H1 (cell line): ENCODE measurements at regions not wholly inside any gene's neighbourhood (a gene's known extent, or its start where the extent isn't known, plus 50 kb on each side); places are given as distances from the start of the nearest gene placed in this dataset.

ENCODE experiments used
- CTCF ChIA-PET: fragments of 300-600 bp; sonication (Branson Sonifier 250); formaldehyde crosslinking; loops from one replicate; lab custom pipeline; 2021; ENCODE audit not compliant: partially characterized antibody; lab: Charles Lee
- POLR2A ChIA-PET: fragments of 300-600 bp; sonication (Branson Sonifier 250); formaldehyde crosslinking; loops from one replicate; lab custom pipeline; 2021; ENCODE audit warnings: inconsistent platforms; ENCODE audit not compliant: partially characterized antibody; lab: Charles Lee
- DNase-seq, 2 experiments: peaks; one replicate each; pipeline versions ENCODE4 v3.0.0 to v3.0.0-alpha.2; 2010 to 2022; ENCODE audit warnings: low spot score in 2 of 2, low read depth in 1 of 2, mixed read lengths in 1 of 2
- FAIRE-seq: peaks from 2 replicates; lab custom pipeline; 2011; peaks lifted over from hg19 to GRCh38; lab: Jason Lieb, UNC
- H2AFZ ChIP-seq: 2 replicates; pipeline ENCODE4 v1.8.1; 2012; ENCODE audit warnings: low read length, inconsistent platforms
- H2AK5ac ChIP-seq: 2 replicates; pipeline ENCODE4 v1.6.1; 2013; ENCODE audit warnings: low read depth, low read length
- H2BK120ac ChIP-seq: replicated peaks from 2 replicates; pipeline ENCODE3; 2013; ENCODE audit warnings: low read depth, low read length, inconsistent platforms
- H2BK12ac ChIP-seq: 2 replicates; pipeline ENCODE4 v1.6.1; 2013; ENCODE audit warnings: low read depth, low read length
- H2BK15ac ChIP-seq: 2 replicates; pipeline ENCODE4 v1.6.1; 2013; ENCODE audit warnings: low read length
- H2BK20ac ChIP-seq: 2 replicates; pipeline ENCODE4 v1.6.1; 2013; ENCODE audit warnings: low read length
- H2BK5ac ChIP-seq: 2 replicates; pipeline ENCODE4 v1.6.1; 2013; ENCODE audit warnings: low read depth, low read length
- H3K14ac ChIP-seq: 2 replicates; pipeline ENCODE4 v1.6.1; 2013; ENCODE audit warnings: inconsistent platforms; ENCODE audit not compliant: insufficient read length
- H3K18ac ChIP-seq: 2 replicates; pipeline ENCODE4 v1.6.1; 2013; ENCODE audit warnings: low read length; ENCODE audit errors: extremely low read depth
- H3K23ac ChIP-seq: 2 replicates; pipeline ENCODE4 v1.6.1; 2013; ENCODE audit warnings: inconsistent platforms; ENCODE audit not compliant: insufficient read length
- H3K23me2 ChIP-seq: 2 replicates; pipeline ENCODE4 v1.6.1; 2013; ENCODE audit warnings: low read depth, low read length
- H3K27ac ChIP-seq: 2 replicates; pipeline ENCODE4 v1.6.1; 2011; ENCODE audit warnings: low read depth, low read length, inconsistent platforms
- H3K27me3 ChIP-seq, 4 experiments: replicated peaks in 1 of 4; 1 replicate in 1 of 4; 2 replicates in 3 of 4; pipeline versions ENCODE4 v1.6.1 to v1.8.1; 2011 to 2013; ENCODE audit warnings: low read length in 3 of 4, mild to moderate bottlenecking in 3 of 4, inconsistent platforms in 2 of 4, mixed read lengths in 2 of 4, moderate library complexity in 1 of 4; ENCODE audit not compliant: control insufficient read depth in 3 of 4, insufficient read depth in 3 of 4; ENCODE audit errors: extremely low read depth in 1 of 4
- H3K36me3 ChIP-seq, 4 experiments: 2 replicates each; pipeline versions ENCODE4 v1.6.1 to v1.8.1; 2011 to 2013; ENCODE audit warnings: mild to moderate bottlenecking in 4 of 4, low read length in 3 of 4, moderate library complexity in 2 of 4, control low read depth in 1 of 4, inconsistent platforms in 1 of 4; ENCODE audit not compliant: insufficient read depth in 4 of 4, control insufficient read depth in 2 of 4
- H3K4ac ChIP-seq: replicated peaks from 2 replicates; pipeline ENCODE3; 2013; ENCODE audit warnings: low read length, low read depth, mixed read lengths, inconsistent platforms; ENCODE audit not compliant: insufficient read length
- H3K4me1 ChIP-seq, 4 experiments: replicated peaks in 1 of 4; 1 replicate in 1 of 4; 2 replicates in 3 of 4; pipeline versions ENCODE4 v1.6.1 to v1.8.1; 2011 to 2013; ENCODE audit warnings: low read length in 3 of 4, inconsistent platforms in 2 of 4, mixed read lengths in 1 of 4; ENCODE audit not compliant: insufficient read depth in 4 of 4, control insufficient read depth in 3 of 4
- H3K4me2 ChIP-seq, 2 experiments: 2 replicates each; pipeline versions ENCODE4 v1.6.1 to v1.8.1; 2011 to 2013; ENCODE audit warnings: low read depth in 2 of 2, low read length in 2 of 2, control low read depth in 1 of 2, inconsistent platforms in 1 of 2, mild to moderate bottlenecking in 1 of 2; ENCODE audit not compliant: insufficient read depth in 1 of 2
- H3K4me3 ChIP-seq, 4 experiments: fragments of 200-600, 300-600 bp in 1 of 4; sonication (generic), shearing (Covaris generic), sonication (Bioruptor Twin) in 1 of 4; 2 replicates each; pipeline versions ENCODE4 v1.5.1 to v1.8.1; 2011 to 2016; ENCODE audit warnings: low read length in 4 of 4, low read depth in 3 of 4, control low read depth in 2 of 4, inconsistent platforms in 2 of 4, mild to moderate bottlenecking in 2 of 4, mixed read lengths in 1 of 4, moderate library complexity in 1 of 4; ENCODE audit not compliant: insufficient read depth in 2 of 4; ENCODE audit errors: extremely low read depth in 1 of 4
- H3K56ac ChIP-seq: replicated peaks from 2 replicates; pipeline ENCODE3; 2013; ENCODE audit warnings: low read depth, mild to moderate bottlenecking, mixed read lengths, low read length, inconsistent platforms; ENCODE audit not compliant: insufficient read length
- H3K79me1 ChIP-seq: 2 replicates; pipeline ENCODE4 v1.6.1; 2013; ENCODE audit warnings: low read depth, low read length, control low read depth
- H3K79me2 ChIP-seq, 2 experiments: 2 replicates each; pipeline versions ENCODE4 v1.6.1 to v1.8.1; 2012 to 2013; ENCODE audit warnings: low read length in 2 of 2, mild to moderate bottlenecking in 2 of 2, inconsistent platforms in 1 of 2; ENCODE audit not compliant: insufficient read depth in 2 of 2, control insufficient read depth in 1 of 2
- H3K9ac ChIP-seq, 4 experiments: replicated peaks in 1 of 4; 1 replicate in 1 of 4; 2 replicates in 3 of 4; pipeline versions ENCODE4 v1.6.1 to v1.8.1; 2011 to 2013; ENCODE audit warnings: low read depth in 3 of 4, low read length in 3 of 4, control low read depth in 2 of 4, mild to moderate bottlenecking in 2 of 4, moderate library complexity in 2 of 4, inconsistent platforms in 1 of 4; ENCODE audit errors: extremely low read depth in 1 of 4
- H3K9me3 ChIP-seq, 2 experiments: 2 replicates each; pipeline versions ENCODE4 v1.6.1 to v1.8.1; 2012 to 2013; ENCODE audit warnings: mild to moderate bottlenecking in 2 of 2, moderate library complexity in 2 of 2, control low read depth in 1 of 2, inconsistent platforms in 1 of 2, low read depth in 1 of 2, low read length in 1 of 2, mixed read lengths in 1 of 2; ENCODE audit not compliant: insufficient read depth in 2 of 2
- H4K20me1 ChIP-seq, 2 experiments: replicated peaks in 1 of 2; 2 replicates each; pipeline versions ENCODE3 to v1.8.1; 2011 to 2013; ENCODE audit warnings: inconsistent platforms in 2 of 2, low read length in 2 of 2, mild to moderate bottlenecking in 1 of 2; ENCODE audit not compliant: insufficient read depth in 2 of 2, control insufficient read depth in 1 of 2
- H4K5ac ChIP-seq: 2 replicates; pipeline ENCODE4 v1.6.1; 2013; ENCODE audit warnings: low read length, low read depth, mixed read lengths, inconsistent platforms; ENCODE audit not compliant: insufficient read length
- H4K8ac ChIP-seq: 2 replicates; pipeline ENCODE4 v1.8.0; 2013; ENCODE audit warnings: mild to moderate bottlenecking, moderate library complexity, low read length, inconsistent platforms; ENCODE audit not compliant: insufficient read depth; ENCODE audit errors: extremely low read depth
- H4K91ac ChIP-seq: replicated peaks from 2 replicates; pipeline ENCODE3; 2013; ENCODE audit warnings: low read length, mixed read lengths, inconsistent platforms; ENCODE audit not compliant: insufficient read length
- BACH1 ChIP-seq: IDR thresholded peaks from 2 replicates; pipeline ENCODE4 v1.6.1; 2012; ENCODE audit warnings: low read length, improper control_type of control experiment
- GTF2F1 ChIP-seq: IDR thresholded peaks from 2 replicates; pipeline ENCODE4 v1.6.1; 2012; ENCODE audit warnings: low read depth, low read length, improper control_type of control experiment, borderline replicate concordance
- JUN ChIP-seq: IDR thresholded peaks from 2 replicates; pipeline ENCODE4 v1.6.1; 2011; ENCODE audit warnings: low read depth, mild to moderate bottlenecking, improper control_type of control experiment, low read length
- SAP30 ChIP-seq: fragments of 300-600 bp; sonication (generic); IDR thresholded peaks from 2 replicates; pipeline ENCODE4 v1.7.1; 2012; ENCODE audit warnings: low read length, moderate library complexity, mild to moderate bottlenecking, inconsistent platforms; ENCODE audit not compliant: insufficient read depth, insufficient replicate concordance
- SIRT6 ChIP-seq: IDR thresholded peaks from one replicate; pipeline ENCODE4 v1.7.1; 2012; ENCODE audit warnings: low read length, inconsistent platforms
- WGBS, 2 experiments: shearing (Covaris generic) in 1 of 2; methylation state at CpG; one replicate each; pipeline versions ENCODE4 v1.1.6 to v1.1.7; 2013 to 2015; ENCODE audit warnings: low lambda C conversion rate in 2 of 2, mixed read lengths in 2 of 2, inconsistent platforms in 1 of 2, low coverage in 1 of 2, missing lambda C conversion rate in 1 of 2; ENCODE audit not compliant: insufficient replicate concordance in 2 of 2, insufficient coverage in 1 of 2, insufficient read length in 1 of 2; ENCODE audit errors: extremely low coverage in 1 of 2, missing lambda C conversion rate in 1 of 2; 5-methylcytosine and 5-hydroxymethylcytosine counted together

- POLR2A ChIA-PET = no interaction called here
- FAIRE-seq (no peak), DNase-seq (no peak)
- H3K4me1 ChIP-seq = peaks cover 0 to 8% (median 0%) of the 10 kb centered on the region in 4 experiments; a peak in 3 of 7 replicates
- H2AFZ ChIP-seq = no peak overlapping the region
- H3K9ac ChIP-seq = no peak overlapping the region
- H3K23me2 ChIP-seq = no peaks in the 10 kb centered on the region
- WGBS, 2 experiments = 89% methylated on average over 5 of the region's 5 CpGs; no CpG with 5 or more reads in 1 of the 2 experiments
- H3K56ac ChIP-seq = no peak overlapping the region
- peak overlapping the region; percentile 88 for H4K91ac ChIP-seq
- no peak overlapping the region for H2BK15ac ChIP-seq
- H2AK5ac ChIP-seq = no peak overlapping the region
- no peak overlapping the region for H3K14ac ChIP-seq
- H3K27me3 ChIP-seq = no peaks in the 10 kb centered on the region
- H2BK120ac ChIP-seq = no peak overlapping the region
- no peaks in the 10 kb centered on the region for H3K36me3 ChIP-seq
- no peak overlapping the region for H3K4ac ChIP-seq
- peak overlapping the region; percentile 78; the same call in 1 of the 2 replicates for H2BK12ac ChIP-seq
- H3K79me2 ChIP-seq = no peaks in the 10 kb centered on the region
- peak overlapping the region; percentile 18; the same call in 1 of the 2 replicates for H2BK5ac ChIP-seq
- H3K4me3 ChIP-seq = no peak overlapping the region
- no peaks in the 10 kb centered on the region for H4K20me1 ChIP-seq
- no peak overlapping the region for H4K5ac ChIP-seq
- H3K27ac ChIP-seq = no peak overlapping the region
- CTCF ChIA-PET = interaction anchor here (1.0 to 1.2 kb wide), 3 partner anchors 9 to 211 kb away, joined by 4 read pairs; no protein-coding TSS in a partner anchor
- no peaks in the 10 kb centered on the region for H3K9me3 ChIP-seq
- no peak overlapping the region for H3K4me2 ChIP-seq
- H3K23ac ChIP-seq = no peak overlapping the region
- H3K18ac ChIP-seq = no peak overlapping the region
- H4K8ac ChIP-seq = no peak overlapping the region
- TF ChIP-seq JUN (no peak), SIRT6 (no peak), SAP30 (no peak), BACH1 (no peak), GTF2F1 (no peak)
- no peaks in the 10 kb centered on the region for H3K79me1 ChIP-seq
- peak overlapping the region; percentile 75; the same call in 1 of the 2 replicates for H2BK20ac ChIP-seq
These were observed 66.8 kb upstream of the FICD start for GRCh38 chr12:108448246-108448645.
